IMR-90 (cell line): ENCODE measurements at regions not wholly inside any gene's neighbourhood (a gene's known extent, or its start where the extent isn't known, plus 50 kb on each side); places are given as distances from the start of the nearest gene placed in this dataset.

Experiments used
- ATAC-seq: fragments of 200-7000 bp; cut with Tn5 transposase; 2 replicates; pipeline ENCODE4 v1.9.1; 2020; ENCODE audit warnings: low read depth, mild to moderate bottlenecking, moderate library complexity
- BruUV-seq: library from RNA; stranded (reverse); fragments of 400-500 nt; replicated peaks from 2 replicates; lab custom pipeline; 2021; lab: Mats Ljungman, UMichigan
- CTCF ChIA-PET: fragments of 300-600 bp; formaldehyde crosslinking; extraction: SDS; loops from one replicate; lab custom pipeline; 2021; ENCODE audit warnings: antibody characterized with exemption; lab: Yijun Ruan, JAX
- POLR2A ChIA-PET: fragments of 300-600 bp; sonication (Branson Sonifier 250); formaldehyde crosslinking; loops from one replicate; lab custom pipeline; 2022; ENCODE audit warnings: antibody characterized with exemption; ENCODE audit not compliant: unreplicated experiment; lab: Charles Lee
- DNase-seq: peaks from one replicate; pipeline ENCODE4 v3.0.0; 2013
- H2AFZ ChIP-seq: replicated peaks from 2 replicates; pipeline ENCODE3; 2013; ENCODE audit warnings: low read length, mild to moderate bottlenecking; ENCODE audit not compliant: poor library complexity
- H2AK5ac ChIP-seq: 2 replicates; pipeline ENCODE4 v1.6.1; 2013; ENCODE audit warnings: low read depth, low read length, inconsistent platforms
- H2AK9ac ChIP-seq: replicated peaks from 2 replicates; pipeline ENCODE3; 2013; ENCODE audit warnings: mild to moderate bottlenecking, low read depth, low read length, moderate library complexity; ENCODE audit not compliant: poor library complexity
- H2BK120ac ChIP-seq: 2 replicates; pipeline ENCODE4 v1.6.1; 2013; ENCODE audit warnings: low read depth, low read length, inconsistent platforms
- H2BK15ac ChIP-seq: 3 replicates; pipeline ENCODE4 v1.6.1; 2013; ENCODE audit warnings: low read depth, low read length, inconsistent platforms
- H2BK20ac ChIP-seq: 2 replicates; pipeline ENCODE4 v1.6.1; 2013; ENCODE audit warnings: low read depth, mild to moderate bottlenecking, inconsistent platforms, low read length, moderate library complexity
- H2BK5ac ChIP-seq: 2 replicates; pipeline ENCODE4 v1.6.1; 2013; ENCODE audit warnings: mild to moderate bottlenecking, low read depth, low read length, inconsistent platforms; ENCODE audit not compliant: poor library complexity, severe bottlenecking
- H3K14ac ChIP-seq: replicated peaks from 2 replicates; pipeline ENCODE4 v1.6.1; 2013; ENCODE audit warnings: low read depth, low read length, inconsistent platforms
- H3K18ac ChIP-seq: 2 replicates; pipeline ENCODE4 v1.6.1; 2013; ENCODE audit warnings: low read depth, low read length, control low read depth
- H3K23ac ChIP-seq: 2 replicates; pipeline ENCODE4 v1.6.1; 2013; ENCODE audit warnings: low read depth, low read length, inconsistent platforms
- H3K27ac ChIP-seq: 2 replicates; pipeline ENCODE4 v1.5.1; 2013; ENCODE audit warnings: mild to moderate bottlenecking, control low read depth, low read length; ENCODE audit not compliant: insufficient read depth
- H3K27me3 ChIP-seq: 2 replicates; pipeline ENCODE4 v1.6.1; 2013; ENCODE audit warnings: low read length; ENCODE audit not compliant: control insufficient read depth, insufficient read depth
- H3K36me3 ChIP-seq: 2 replicates; pipeline ENCODE4 v1.6.1; 2013; ENCODE audit warnings: low read length, mixed read lengths; ENCODE audit not compliant: control insufficient read depth, insufficient read depth
- H3K4ac ChIP-seq: 2 replicates; pipeline ENCODE4 v1.6.1; 2013; ENCODE audit warnings: low read depth, low read length, inconsistent platforms
- H3K4me1 ChIP-seq: 2 replicates; pipeline ENCODE4 v1.6.1; 2013; ENCODE audit warnings: low read length, mixed read lengths; ENCODE audit not compliant: control insufficient read depth, insufficient read depth
- H3K4me2 ChIP-seq: 2 replicates; pipeline ENCODE4 v1.6.1; 2013; ENCODE audit warnings: low read depth, mild to moderate bottlenecking, control low read depth, low read length, moderate library complexity
- H3K4me3 ChIP-seq: 2 replicates; pipeline ENCODE4 v1.5.1; 2013; ENCODE audit warnings: low read depth, mild to moderate bottlenecking, control low read depth, low read length, moderate library complexity; ENCODE audit not compliant: insufficient read depth
- H3K56ac ChIP-seq: 2 replicates; pipeline ENCODE4 v1.6.1; 2013; ENCODE audit warnings: low read length, inconsistent platforms; ENCODE audit not compliant: insufficient read depth; ENCODE audit errors: extremely low read depth
- H3K79me1 ChIP-seq, 2 experiments: 2 replicates each; pipeline ENCODE4 v1.6.1; 2013; ENCODE audit warnings: low read length in 2 of 2, inconsistent platforms in 1 of 2, low read depth in 1 of 2
- H3K9ac ChIP-seq: 2 replicates; pipeline ENCODE4 v1.6.1; 2013; ENCODE audit warnings: low read depth, low read length, control low read depth
- H3K9me1 ChIP-seq: 2 replicates; pipeline ENCODE4 v1.6.1; 2013; ENCODE audit warnings: low read length, inconsistent platforms; ENCODE audit not compliant: insufficient read depth
- H3K9me3 ChIP-seq: 2 replicates; pipeline ENCODE4 v1.6.1; 2013; ENCODE audit warnings: low read length; ENCODE audit not compliant: control insufficient read depth, insufficient read depth
- H4K20me1 ChIP-seq: 2 replicates; pipeline ENCODE4 v1.6.1; 2013; ENCODE audit warnings: low read length, inconsistent platforms; ENCODE audit not compliant: insufficient read depth
- H4K5ac ChIP-seq: 2 replicates; pipeline ENCODE4 v1.6.1; 2013; ENCODE audit warnings: mild to moderate bottlenecking, low read depth, low read length, control low read depth
- H4K8ac ChIP-seq, 2 experiments: 2 replicates each; pipeline ENCODE4 v1.6.1; 2013; ENCODE audit warnings: low read depth in 2 of 2, low read length in 2 of 2, control low read depth in 1 of 2, inconsistent platforms in 1 of 2
- H4K91ac ChIP-seq: 2 replicates; pipeline ENCODE4 v1.6.1; 2013; ENCODE audit warnings: low read depth, low read length, inconsistent platforms; ENCODE audit not compliant: insufficient read depth
- BHLHE40 ChIP-seq: fragments of 150-350 bp; IDR thresholded peaks from 2 replicates; pipeline ENCODE4 v1.6.1; 2016; ENCODE audit warnings: mild to moderate bottlenecking, low read depth, low read length
- CEBPB ChIP-seq: IDR thresholded peaks from 2 replicates; pipeline ENCODE4 v1.6.1; 2012; ENCODE audit warnings: low read depth, low read length, improper control_type of control experiment
- CHD1 ChIP-seq: IDR thresholded peaks from 2 replicates; pipeline ENCODE4 v1.6.1; 2012; ENCODE audit warnings: low read depth, low read length, improper control_type of control experiment
- ELK1 ChIP-seq: fragments of 150-350 bp; IDR thresholded peaks from 2 replicates; pipeline ENCODE4 v1.6.1; 2016; ENCODE audit warnings: low read depth, mild to moderate bottlenecking, low read length, moderate library complexity, borderline replicate concordance
- MAFK ChIP-seq: IDR thresholded peaks from 2 replicates; pipeline ENCODE4 v1.6.1; 2012; ENCODE audit warnings: low read depth, low read length, improper control_type of control experiment
- MAZ ChIP-seq: IDR thresholded peaks from 2 replicates; pipeline ENCODE4 v1.6.1; 2012; ENCODE audit warnings: low read depth, mild to moderate bottlenecking, low read length, improper control_type of control experiment, moderate library complexity, borderline replicate concordance
- MXI1 ChIP-seq: IDR thresholded peaks from 2 replicates; pipeline ENCODE4 v1.6.1; 2012; ENCODE audit warnings: low read depth, mild to moderate bottlenecking, low read length, moderate library complexity, borderline replicate concordance
- POLR2A ChIP-seq: IDR thresholded peaks from 2 replicates; pipeline ENCODE4 v1.6.1; 2012; ENCODE audit warnings: mild to moderate bottlenecking, low read depth, low read length
- RAD21 ChIP-seq: IDR thresholded peaks from 2 replicates; pipeline ENCODE4 v1.6.1; 2012; ENCODE audit warnings: low read length, improper control_type of control experiment
- RCOR1 ChIP-seq: IDR thresholded peaks from 2 replicates; pipeline ENCODE4 v1.6.1; 2012; ENCODE audit warnings: mild to moderate bottlenecking, low read length, improper control_type of control experiment; ENCODE audit not compliant: insufficient replicate concordance
- RFX5 ChIP-seq: IDR thresholded peaks from 2 replicates; pipeline ENCODE4 v1.8.0; 2012; ENCODE audit warnings: low read depth, mild to moderate bottlenecking, low read length, moderate library complexity
- SMC3 ChIP-seq: fragments of 150-350 bp; IDR thresholded peaks from 2 replicates; pipeline ENCODE4 v1.6.1; 2016; ENCODE audit warnings: low read depth, mild to moderate bottlenecking, antibody characterized with exemption, low read length, moderate library complexity
- WGBS, 2 experiments: methylation state at CpG; one replicate each; pipeline versions ENCODE4 v1.1.5 to v1.1.7; 2013; ENCODE audit warnings: missing lambda C conversion rate in 2 of 2; ENCODE audit not compliant: insufficient read length in 1 of 2; ENCODE audit errors: extremely low coverage in 2 of 2; 5-methylcytosine and 5-hydroxymethylcytosine counted together
- dilution Hi-C: fragments of 300-500 bp; cut with HindIII; formaldehyde crosslinking; loops from one replicate; pipeline ENCODE4 v1.14.3; 2018; ENCODE audit warnings: low sequenced_read_pairs; ENCODE audit not compliant: unreplicated experiment
- in situ Hi-C: fragments of 300-500 bp; cut with MboI; formaldehyde crosslinking; loops from 3 replicates; pipeline ENCODE4 v1.14.3; 2019; ENCODE audit warnings: low sequenced_read_pairs, inconsistent platforms, mixed read lengths
- intact Hi-C: fragments of 100-400 bp; cut with micrococcal nuclease; formaldehyde crosslinking; loops from 2 replicates; pipeline ENCODE4 v1.10.0; 2022
- TF ChIP-seq, protein P1 (sequence below): conservative IDR thresholded peaks from 2 replicates; pipeline ENCODE4 v1.5.1; 2012; ENCODE audit warnings: mild to moderate bottlenecking, low read depth, low read length, improper control_type of control experiment

- no peaks in the 10 kb centered on the region for H3K79me1 ChIP-seq
- DNase-seq (no peak), ATAC-seq (no peak)
- 0 out of 2 replicates have a peak, but pooled peaks cover 2% of the 10 kb centered on the region for H3K9me3 ChIP-seq
- H3K4me1 ChIP-seq: no peaks in the 10 kb centered on the region
- no peak overlapping the region for H3K14ac ChIP-seq
- no peak overlapping the region for H3K56ac ChIP-seq
- in situ Hi-C loops (no loop called here), intact Hi-C loops (no loop called here), dilution Hi-C loops (no loop called here)
- POLR2A ChIA-PET: no interaction called here
- no TSS peak for BruUV-seq
- H3K27me3 ChIP-seq: no peaks in the 10 kb centered on the region
- H4K91ac ChIP-seq: no peak overlapping the region
- no peak overlapping the region for H3K4ac ChIP-seq
- H2BK120ac ChIP-seq: no peak overlapping the region
- WGBS, 2 experiments: no CpG with 5 or more reads among the region's 1 CpG
- H2AFZ ChIP-seq: no peak overlapping the region
- H3K4me2 ChIP-seq: no peak overlapping the region
- H2AK9ac ChIP-seq: no peak overlapping the region
- no peak for TF ChIP-seq SMC3
- no peak for TF ChIP-seq POLR2A
- no peak for TF ChIP-seq MXI1
- no peak for TF ChIP-seq RCOR1
- no peak for TF ChIP-seq BHLHE40
- TF ChIP-seq RFX5: no peak
- TF ChIP-seq MAZ: no peak
- no peak for TF ChIP-seq CEBPB
- TF ChIP-seq, protein P1, sequence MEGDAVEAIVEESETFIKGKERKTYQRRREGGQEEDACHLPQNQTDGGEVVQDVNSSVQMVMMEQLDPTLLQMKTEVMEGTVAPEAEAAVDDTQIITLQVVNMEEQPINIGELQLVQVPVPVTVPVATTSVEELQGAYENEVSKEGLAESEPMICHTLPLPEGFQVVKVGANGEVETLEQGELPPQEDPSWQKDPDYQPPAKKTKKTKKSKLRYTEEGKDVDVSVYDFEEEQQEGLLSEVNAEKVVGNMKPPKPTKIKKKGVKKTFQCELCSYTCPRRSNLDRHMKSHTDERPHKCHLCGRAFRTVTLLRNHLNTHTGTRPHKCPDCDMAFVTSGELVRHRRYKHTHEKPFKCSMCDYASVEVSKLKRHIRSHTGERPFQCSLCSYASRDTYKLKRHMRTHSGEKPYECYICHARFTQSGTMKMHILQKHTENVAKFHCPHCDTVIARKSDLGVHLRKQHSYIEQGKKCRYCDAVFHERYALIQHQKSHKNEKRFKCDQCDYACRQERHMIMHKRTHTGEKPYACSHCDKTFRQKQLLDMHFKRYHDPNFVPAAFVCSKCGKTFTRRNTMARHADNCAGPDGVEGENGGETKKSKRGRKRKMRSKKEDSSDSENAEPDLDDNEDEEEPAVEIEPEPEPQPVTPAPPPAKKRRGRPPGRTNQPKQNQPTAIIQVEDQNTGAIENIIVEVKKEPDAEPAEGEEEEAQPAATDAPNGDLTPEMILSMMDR: no peak
- no peak for TF ChIP-seq CHD1
- TF ChIP-seq RAD21: no peak
- no peak for TF ChIP-seq MAFK
- TF ChIP-seq ELK1: no peak
- no peak overlapping the region for H3K4me3 ChIP-seq
- H4K20me1 ChIP-seq: no peaks in the 10 kb centered on the region
- CTCF ChIA-PET: no interaction called here
- no peaks in the 10 kb centered on the region for H3K36me3 ChIP-seq
- H4K5ac ChIP-seq: no peak overlapping the region
- H3K23ac ChIP-seq: no peak overlapping the region
- H2BK15ac ChIP-seq: no peak overlapping the region
- H2BK5ac ChIP-seq: no peak overlapping the region
- H3K18ac ChIP-seq: no peak overlapping the region
- H4K8ac ChIP-seq: no peak overlapping the region
- no peak overlapping the region for H3K27ac ChIP-seq
- H3K9ac ChIP-seq: no peak overlapping the region
- H2AK5ac ChIP-seq: no peak overlapping the region
- H2BK20ac ChIP-seq: no peak overlapping the region
- H3K9me1 ChIP-seq: no peaks in the 10 kb centered on the region
These were observed 363.4 kb upstream of the PLXNA2 start for GRCh38 chr1:208607616-208608015.
